SK-N-SH (cell line): ENCODE measurements at regions not wholly inside any gene's neighbourhood (a gene's known extent, or its start where the extent isn't known, plus 50 kb on each side); places are given as distances from the start of the nearest gene placed in this dataset.

Experiments
- CTCF ChIA-PET: fragments of 300-600, 350-600 bp; formaldehyde crosslinking; extraction: SDS; loops from one replicate; lab custom pipeline; 2021; lab: Yijun Ruan, JAX
- POLR2A ChIA-PET: fragments of 350-600 bp; sonication (Branson Sonifier 250); formaldehyde crosslinking; extraction: SDS; loops from one replicate; lab custom pipeline; 2020; ENCODE audit warnings: antibody characterized with exemption, inconsistent platforms; lab: Yijun Ruan, JAX
- DNase-seq: peaks from one replicate; pipeline ENCODE4 v3.0.0; 2012
- H2AFZ ChIP-seq: fragments of 200-600 bp; sonication (generic); 2 replicates; pipeline ENCODE4 v1.8.1; 2016; ENCODE audit warnings: antibody characterized with exemption, mild to moderate bottlenecking, low read depth
- H3F3A ChIP-seq: fragments of 200-600 bp; sonication (generic); replicated peaks from 2 replicates; pipeline ENCODE3; 2016; ENCODE audit warnings: antibody characterized with exemption, mild to moderate bottlenecking; ENCODE audit not compliant: insufficient read depth
- H3K27ac ChIP-seq, 2 experiments: fragments of 200-500 bp in 1 of 2; fragments of 200-600 bp in 1 of 2; sonication (Bioruptor generic) in 1 of 2; sonication (generic), shearing (Covaris generic) in 1 of 2; 2 replicates each; pipeline versions ENCODE4 v1.5.1 to v1.6.1; 2014 to 2016; ENCODE audit warnings: low read depth in 2 of 2, inconsistent platforms in 1 of 2, low read length in 1 of 2, mild to moderate bottlenecking in 1 of 2, mixed read lengths in 1 of 2
- H3K27me3 ChIP-seq: fragments of 200-600 bp; sonication (generic), shearing (Covaris generic); 2 replicates; pipeline ENCODE4 v1.6.1; 2016; ENCODE audit warnings: mixed run types; ENCODE audit not compliant: insufficient read depth
- H3K36me3 ChIP-seq, 2 experiments: fragments of 200-500 bp in 1 of 2; fragments of 200-600 bp in 1 of 2; sonication (Bioruptor generic) in 1 of 2; sonication (generic) in 1 of 2; replicated peaks in 1 of 2; 2 replicates each; pipeline versions ENCODE3 to v1.5.1; 2014 to 2016; ENCODE audit warnings: low read length in 1 of 2, mild to moderate bottlenecking in 1 of 2; ENCODE audit not compliant: insufficient read depth in 2 of 2, control insufficient read depth in 1 of 2
- H3K4me1 ChIP-seq, 2 experiments: fragments of 200-500 bp in 1 of 2; fragments of 200-600 bp in 1 of 2; sonication (Bioruptor generic) in 1 of 2; sonication (generic), shearing (Covaris generic) in 1 of 2; 2 replicates each; pipeline versions ENCODE4 v1.5.1 to v1.6.1; 2014 to 2016; ENCODE audit warnings: low read depth in 1 of 2, low read length in 1 of 2, mixed run types in 1 of 2; ENCODE audit not compliant: insufficient read depth in 2 of 2, control insufficient read depth in 1 of 2
- H3K4me2 ChIP-seq: fragments of 200-600 bp; sonication (generic), shearing (Covaris generic); 2 replicates; pipeline ENCODE4 v1.6.1; 2017; ENCODE audit warnings: mixed run types
- H3K4me3 ChIP-seq, 2 experiments: fragments of 200-500 bp in 1 of 2; fragments of 200-600 bp in 1 of 2; sonication (Bioruptor generic) in 1 of 2; sonication (generic), shearing (Covaris generic) in 1 of 2; 2 replicates each; pipeline versions ENCODE4 v1.5.1 to v1.8.1; 2014 to 2016; ENCODE audit warnings: low read depth in 2 of 2, inconsistent platforms in 1 of 2, low read length in 1 of 2, mild to moderate bottlenecking in 1 of 2, mixed read lengths in 1 of 2, moderate library complexity in 1 of 2
- H3K79me2 ChIP-seq: fragments of 200-600 bp; sonication (generic); 2 replicates; pipeline ENCODE4 v1.8.1; 2017; ENCODE audit warnings: mild to moderate bottlenecking; ENCODE audit not compliant: insufficient read depth
- H3K9ac ChIP-seq: fragments of 200-600 bp; sonication (generic); 2 replicates; pipeline ENCODE4 v1.6.1; 2017; ENCODE audit warnings: mixed run types
- H3K9me2 ChIP-seq: fragments of 200-600 bp; sonication (generic); 2 replicates; pipeline ENCODE4 v1.6.1; 2017; ENCODE audit warnings: mixed run types
- H3K9me3 ChIP-seq: fragments of 200-600 bp; sonication (generic); 2 replicates; pipeline ENCODE4 v1.6.1; 2017; ENCODE audit warnings: mixed run types, mild to moderate bottlenecking, moderate library complexity
- H4K20me1 ChIP-seq: fragments of 200-600 bp; sonication (generic); 2 replicates; pipeline ENCODE4 v1.6.1; 2017; ENCODE audit warnings: mild to moderate bottlenecking, mixed run types; ENCODE audit not compliant: insufficient read depth
- CHD2 ChIP-seq: fragments of 150-350 bp; IDR thresholded peaks from 2 replicates; pipeline ENCODE4 v1.6.1; 2018; ENCODE audit warnings: low read length; ENCODE audit not compliant: partially characterized antibody
- CTCF ChIP-seq: fragments of 200-600 bp; sonication (generic); IDR thresholded peaks from 2 replicates; pipeline ENCODE4 v1.6.1; 2017; ENCODE audit warnings: antibody characterized with exemption, mild to moderate bottlenecking, moderate library complexity
- EZH2phosphoT487 ChIP-seq: fragments of 200-600 bp; sonication (generic); IDR thresholded peaks from 2 replicates; pipeline ENCODE4 v1.6.1; 2017; ENCODE audit warnings: low read depth, mixed run types, mild to moderate bottlenecking, antibody characterized with exemption, moderate library complexity, borderline replicate concordance
- FOSL2 ChIP-seq: IDR thresholded peaks from 2 replicates; pipeline ENCODE4 v1.4.0; 2012; ENCODE audit warnings: low read depth, mild to moderate bottlenecking, moderate library complexity, borderline replicate concordance
- FOXJ3 ChIP-seq: sonication (generic); formaldehyde crosslinking; IDR thresholded peaks from 2 replicates; pipeline ENCODE4 v1.5.1; 2020; ENCODE audit warnings: mild to moderate bottlenecking, missing genetic modification reagents
- FOXM1 ChIP-seq: IDR thresholded peaks from 2 replicates; pipeline ENCODE4 v1.4.0; 2012; ENCODE audit warnings: low read depth, mild to moderate bottlenecking
- GABPA ChIP-seq: IDR thresholded peaks from 2 replicates; pipeline ENCODE4 v1.4.0; 2012; ENCODE audit warnings: low read depth, mild to moderate bottlenecking
- GATA2 ChIP-seq: sonication (generic); formaldehyde crosslinking; IDR thresholded peaks from 2 replicates; pipeline ENCODE4 v1.5.0; 2020; ENCODE audit warnings: mild to moderate bottlenecking, missing genetic modification reagents
- IRF3 ChIP-seq: fragments of 150-350 bp; IDR thresholded peaks from 2 replicates; pipeline ENCODE4 v1.6.1; 2016; ENCODE audit warnings: mild to moderate bottlenecking, low read depth, low read length
- JUND ChIP-seq: IDR thresholded peaks from 2 replicates; pipeline ENCODE4 v1.4.0; 2012
- NFIC ChIP-seq: IDR thresholded peaks from 2 replicates; pipeline ENCODE4 v1.4.0; 2012; ENCODE audit warnings: borderline replicate concordance
- PBX3 ChIP-seq: IDR thresholded peaks from 2 replicates; pipeline ENCODE4; 2012
- RCOR1 ChIP-seq: fragments of 150-350 bp; IDR thresholded peaks from 2 replicates; pipeline ENCODE4 v1.6.1; 2017; ENCODE audit warnings: antibody characterized with exemption, low read length
- RFX5 ChIP-seq: IDR thresholded peaks from 2 replicates; pipeline ENCODE4 v1.6.1; 2012; ENCODE audit warnings: mild to moderate bottlenecking, improper control_type of control experiment, low read length
- RXRA ChIP-seq: IDR thresholded peaks from 2 replicates; pipeline ENCODE4 v1.4.0; 2012; ENCODE audit warnings: low read depth, mild to moderate bottlenecking, borderline replicate concordance
- SIN3A ChIP-seq: IDR thresholded peaks from 2 replicates; pipeline ENCODE4 v1.6.1; 2012; ENCODE audit warnings: low read depth, mild to moderate bottlenecking, low read length, moderate library complexity, borderline replicate concordance
- SMC3 ChIP-seq: IDR thresholded peaks from 2 replicates; pipeline ENCODE4 v1.6.1; 2012; ENCODE audit warnings: low read depth, low read length, improper control_type of control experiment
- TAF1 ChIP-seq: IDR thresholded peaks from 2 replicates; pipeline ENCODE4 v1.6.1; 2012; ENCODE audit warnings: low read depth, mild to moderate bottlenecking, low read length, moderate library complexity, borderline replicate concordance
- TEAD4 ChIP-seq: IDR thresholded peaks from 2 replicates; pipeline ENCODE4 v1.4.0; 2012; ENCODE audit warnings: mild to moderate bottlenecking, borderline replicate concordance; ENCODE audit not compliant: insufficient read depth
- USF1 ChIP-seq: IDR thresholded peaks from 2 replicates; pipeline ENCODE4 v1.4.0; 2012; ENCODE audit warnings: low read depth, borderline replicate concordance
- YY1 ChIP-seq: IDR thresholded peaks from 2 replicates; pipeline ENCODE4 v1.4.0; 2012; ENCODE audit warnings: low read depth, mild to moderate bottlenecking
- WGBS: methylation state at CpG from one replicate; pipeline ENCODE4 v1.1.6; 2017; ENCODE audit warnings: low lambda C conversion rate; 5-methylcytosine and 5-hydroxymethylcytosine counted together

- Histone ChIP-seq H3K9me2 (no peaks in the 10 kb centered on the region), H3K9me3 (no peaks in the 10 kb centered on the region), H2AFZ (no peak overlapping the region), H3K27ac (no peak overlapping the region), H3K4me3 (no peak overlapping the region), H3K4me2 (no peak overlapping the region), H3K4me1 (no peaks in the 10 kb centered on the region), H3K27me3 (no peaks in the 10 kb centered on the region), H4K20me1 (no peaks in the 10 kb centered on the region), H3K79me2 (no peaks in the 10 kb centered on the region), H3K36me3 (no peaks in the 10 kb centered on the region), H3K9ac (no peak overlapping the region), H3F3A (no peaks in the 10 kb centered on the region)
- TF ChIP-seq FOXM1 (no peak), IRF3 (no peak), JUND (no peak), EZH2phosphoT487 (no peak), TEAD4 (no peak), NFIC (no peak), PBX3 (no peak), USF1 (no peak), SMC3 (no peak), YY1 (no peak)
- POLR2A ChIA-PET = no interaction called here
- WGBS = 4% methylated on average over 1 of the region's 1 CpG
- CTCF ChIA-PET = no interaction called here
- DNase-seq = no peak
Observed at GRCh38 chr21:18646116-18646515, 242.5 kb upstream of the TMPRSS15 start.

GRCh38 chr21:18655931-18656330 lies 252.3 kb upstream of the TMPRSS15 start:
- H3K9me2 ChIP-seq = no peaks in the 10 kb centered on the region
- H3K4me2 ChIP-seq = no peak overlapping the region
- H3F3A ChIP-seq = no peaks in the 10 kb centered on the region
- TF ChIP-seq CTCF (no peak), TAF1 (no peak), EZH2phosphoT487 (no peak), RFX5 (no peak), RCOR1 (no peak), SMC3 (no peak), FOXJ3 (CRISPR knock-in tag) (no peak), CHD2 (no peak), RXRA (no peak), SIN3A (no peak), FOSL2 (no peak), TEAD4 (no peak), GATA2 (CRISPR knock-in tag) (no peak), FOXM1 (no peak), PBX3 (no peak), YY1 (no peak), GABPA (no peak)

More at GRCh38 chr21:18655931-18656330, 252.3 kb upstream of the TMPRSS15 start:
- WGBS = 13% methylated on average over 3 of the region's 3 CpGs
- CTCF ChIA-PET = no interaction called here
- Histone ChIP-seq H3K4me3 (no peak overlapping the region), H4K20me1 (no peaks in the 10 kb centered on the region), H3K9me3 (no peaks in the 10 kb centered on the region), H3K79me2 (no peaks in the 10 kb centered on the region), H3K36me3 (no peaks in the 10 kb centered on the region), H3K4me1 (no peaks in the 10 kb centered on the region), H3K27me3 (no peaks in the 10 kb centered on the region), H3K27ac (no peak overlapping the region), H2AFZ (no peak overlapping the region), H3K9ac (no peak overlapping the region)
- POLR2A ChIA-PET = no interaction called here
- no peak for DNase-seq
